ENCODE measurements at regions not wholly inside any gene's neighbourhood (a gene's known extent, or its start where the extent isn't known, plus 50 kb on each side); places are given as distances from the start of the nearest gene placed in this dataset.

DNA sequence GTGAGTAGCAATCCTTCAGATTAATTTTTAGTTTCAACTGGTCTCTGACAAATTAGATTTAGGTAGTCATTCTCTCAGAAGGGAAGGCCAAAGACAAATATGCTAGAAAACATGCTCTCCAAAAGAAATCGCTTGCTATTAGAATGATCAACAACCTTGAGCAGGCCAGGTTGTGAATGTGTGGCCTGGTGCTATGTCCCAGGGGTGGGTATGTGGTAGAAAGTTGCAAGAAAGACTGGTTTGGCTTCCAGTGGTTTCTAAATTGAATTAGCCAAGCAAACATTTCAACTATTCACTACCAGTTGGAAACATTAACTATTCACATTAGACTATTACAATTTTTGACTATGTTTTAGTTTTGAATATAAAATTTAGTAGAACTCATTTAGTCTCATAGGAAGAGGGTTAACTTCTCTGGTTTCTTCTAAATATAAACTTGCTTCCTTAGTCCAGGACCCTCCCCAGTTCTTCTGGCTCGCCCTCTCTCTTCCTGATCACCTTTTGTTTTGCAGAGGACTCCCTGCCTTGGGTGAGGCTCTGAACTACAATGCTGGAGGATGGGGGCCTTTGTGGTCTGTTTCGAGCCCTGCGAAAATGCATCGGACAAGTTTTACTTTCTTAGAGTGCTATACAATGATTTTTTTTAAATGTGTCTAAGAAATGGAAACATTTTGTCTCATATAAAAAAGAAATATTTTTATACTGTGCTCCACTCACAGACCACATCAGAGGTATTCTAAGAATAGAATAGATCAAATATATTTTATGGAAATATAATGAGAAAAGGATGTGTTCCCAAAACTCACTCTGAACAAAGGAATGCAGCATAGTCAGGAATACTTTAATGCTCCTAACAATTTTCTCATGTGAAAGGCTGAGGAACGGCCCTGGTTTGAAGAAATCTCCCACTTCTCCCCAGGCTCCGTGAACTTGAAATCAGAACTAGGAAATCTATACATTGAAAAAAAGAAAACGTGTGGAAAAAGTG is 375.0 kb upstream of the ZEB2 start:
- Histone ChIP-seq H3K4me3 (ENCODE audit: low read depth, low read length) (no peak overlapping the region), H3K36me3 (no peaks in the 10 kb centered on the region), H3K27ac (no peak overlapping the region), H3K27me3 (ENCODE audit: insufficient read depth, low read depth, severe bottlenecking) (no peaks in the 10 kb centered on the region), H3K9me3 (ENCODE audit: severe bottlenecking) (no peaks in the 10 kb centered on the region)
- TF ChIP-seq, protein P1, sequence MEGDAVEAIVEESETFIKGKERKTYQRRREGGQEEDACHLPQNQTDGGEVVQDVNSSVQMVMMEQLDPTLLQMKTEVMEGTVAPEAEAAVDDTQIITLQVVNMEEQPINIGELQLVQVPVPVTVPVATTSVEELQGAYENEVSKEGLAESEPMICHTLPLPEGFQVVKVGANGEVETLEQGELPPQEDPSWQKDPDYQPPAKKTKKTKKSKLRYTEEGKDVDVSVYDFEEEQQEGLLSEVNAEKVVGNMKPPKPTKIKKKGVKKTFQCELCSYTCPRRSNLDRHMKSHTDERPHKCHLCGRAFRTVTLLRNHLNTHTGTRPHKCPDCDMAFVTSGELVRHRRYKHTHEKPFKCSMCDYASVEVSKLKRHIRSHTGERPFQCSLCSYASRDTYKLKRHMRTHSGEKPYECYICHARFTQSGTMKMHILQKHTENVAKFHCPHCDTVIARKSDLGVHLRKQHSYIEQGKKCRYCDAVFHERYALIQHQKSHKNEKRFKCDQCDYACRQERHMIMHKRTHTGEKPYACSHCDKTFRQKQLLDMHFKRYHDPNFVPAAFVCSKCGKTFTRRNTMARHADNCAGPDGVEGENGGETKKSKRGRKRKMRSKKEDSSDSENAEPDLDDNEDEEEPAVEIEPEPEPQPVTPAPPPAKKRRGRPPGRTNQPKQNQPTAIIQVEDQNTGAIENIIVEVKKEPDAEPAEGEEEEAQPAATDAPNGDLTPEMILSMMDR (IDR thresholded peaks at IDR 0.05; ENCODE audit: low read depth, low read length) = no peak
- DNase-seq = no peak

DNA sequence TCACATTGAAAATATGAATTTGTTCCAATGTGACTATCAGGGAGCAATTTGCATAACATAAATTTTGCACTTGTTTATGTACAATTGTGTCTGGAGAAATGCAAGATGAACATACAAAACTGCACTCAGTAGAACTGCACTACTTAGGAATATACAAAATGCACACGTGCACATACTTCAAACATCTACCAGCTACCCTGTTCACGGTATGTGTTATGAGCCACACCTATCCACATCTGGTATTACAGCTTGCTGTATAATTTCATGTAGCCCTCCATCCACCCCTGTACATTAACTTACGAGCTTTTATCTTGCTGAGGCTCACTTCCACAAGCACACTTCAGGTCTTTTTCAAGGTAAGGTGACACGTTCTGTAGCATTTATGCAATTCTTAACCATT is 373.5 kb upstream of the ZEB2 start:
- Histone ChIP-seq H3K4me3 (ENCODE audit: low read depth, low read length) (no peak overlapping the region), H3K36me3 (no peaks in the 10 kb centered on the region), H3K27ac (no peak overlapping the region), H3K9me3 (ENCODE audit: severe bottlenecking) (no peaks in the 10 kb centered on the region), H3K27me3 (ENCODE audit: insufficient read depth, low read depth, severe bottlenecking) (no peaks in the 10 kb centered on the region)
- TF ChIP-seq, protein P1 (IDR thresholded peaks at IDR 0.05; ENCODE audit: low read depth, low read length) = no peak
- no peak for DNase-seq

DNA sequence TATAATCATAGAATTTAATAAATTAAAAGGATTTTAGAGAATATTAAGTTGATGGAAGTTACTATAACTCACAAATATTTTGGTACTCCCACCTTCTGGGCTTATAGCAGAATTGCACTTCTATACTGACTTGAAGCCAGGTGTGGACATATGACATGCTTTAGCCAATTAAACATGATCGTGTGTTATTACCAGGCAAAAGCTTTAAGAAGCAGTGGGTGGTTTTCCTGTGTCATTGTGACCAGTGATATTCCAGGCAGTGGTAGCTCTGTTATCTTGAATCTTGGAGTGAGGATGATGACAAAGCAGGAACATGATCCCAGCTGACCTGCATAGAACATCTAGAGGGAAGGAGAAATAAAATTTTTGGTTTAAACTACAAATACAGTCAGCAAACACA is 370.9 kb upstream of the ZEB2 start:
- TF ChIP-seq, protein P1 (IDR thresholded peaks at IDR 0.05; ENCODE audit: low read depth, low read length) = no peak
- no peaks in the 10 kb centered on the region for H3K27me3 ChIP-seq (ENCODE audit: insufficient read depth, low read depth, severe bottlenecking)
- H3K27ac ChIP-seq = no peak overlapping the region
- H3K9me3 ChIP-seq (ENCODE audit: severe bottlenecking) = no peaks in the 10 kb centered on the region
- no peak overlapping the region for H3K4me3 ChIP-seq (ENCODE audit: low read depth, low read length)
- no peak for DNase-seq
- no peaks in the 10 kb centered on the region for H3K36me3 ChIP-seq

DNA sequence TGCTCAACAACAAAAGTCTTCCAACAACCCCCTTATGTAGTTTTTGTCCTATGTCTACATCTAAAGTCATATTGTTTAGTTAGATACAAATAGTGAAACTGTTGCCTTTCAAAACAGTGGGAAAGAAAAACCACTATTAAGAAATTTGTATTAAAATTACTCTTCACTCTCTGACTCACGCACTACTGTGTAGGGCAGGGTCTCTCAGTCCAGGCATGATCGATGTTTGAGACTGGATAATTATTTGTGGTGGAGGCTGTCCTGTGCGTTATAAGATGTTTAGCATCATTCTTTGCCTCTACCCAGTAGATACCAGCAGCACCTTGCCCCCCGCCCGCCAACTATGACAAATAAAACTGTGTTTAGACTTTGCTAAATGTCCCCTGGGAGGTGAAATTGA is 369.4 kb upstream of the ZEB2 start:
- Histone ChIP-seq H3K9me3 (ENCODE audit: severe bottlenecking) (no peaks in the 10 kb centered on the region), H3K27ac (no peak overlapping the region), H3K4me3 (ENCODE audit: low read depth, low read length) (no peak overlapping the region), H3K36me3 (no peaks in the 10 kb centered on the region), H3K27me3 (ENCODE audit: insufficient read depth, low read depth, severe bottlenecking) (no peaks in the 10 kb centered on the region)
- DNase-seq = no peak
- TF ChIP-seq, protein P1 (IDR thresholded peaks at IDR 0.05; ENCODE audit: low read depth, low read length) = no peak

DNA sequence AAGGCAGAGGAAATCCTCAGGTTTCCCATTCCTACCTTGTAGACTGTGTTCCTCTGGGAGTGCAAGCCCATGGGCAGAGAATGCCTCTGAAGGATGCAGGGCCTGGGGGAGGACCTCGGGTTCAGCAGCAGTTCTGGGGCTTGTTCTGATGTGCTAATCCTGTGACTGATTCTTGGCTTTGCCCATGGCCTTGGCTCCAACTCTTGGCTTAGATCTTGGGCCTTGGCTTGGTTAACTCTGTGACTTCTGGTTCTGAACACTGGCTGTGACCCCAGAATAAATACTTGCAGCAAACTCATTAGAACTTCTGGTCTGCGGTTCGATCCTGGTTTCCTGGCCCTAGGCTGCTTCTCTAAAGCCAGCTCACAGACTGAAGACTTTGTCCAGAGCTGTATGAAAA is 366.9 kb upstream of the ZEB2 start:
- Histone ChIP-seq H3K27ac (no peak overlapping the region), H3K9me3 (ENCODE audit: severe bottlenecking) (no peaks in the 10 kb centered on the region), H3K27me3 (ENCODE audit: insufficient read depth, low read depth, severe bottlenecking) (no peaks in the 10 kb centered on the region), H3K4me3 (ENCODE audit: low read depth, low read length) (no peak overlapping the region), H3K36me3 (no peaks in the 10 kb centered on the region)
- TF ChIP-seq, protein P1 (IDR thresholded peaks at IDR 0.05; ENCODE audit: low read depth, low read length) = no peak
- DNase-seq = no peak

All from WERI-Rb-1 (cell line).